HK-2 (cell line): ENCODE measurements at regions not wholly inside any gene's neighbourhood (a gene's known extent, or its start where the extent isn't known, plus 50 kb on each side); places are given as distances from the start of the nearest gene placed in this dataset.

ENCODE experiments used
- DNase-seq: peaks from one replicate; pipeline ENCODE4 v3.0.0-alpha.2; 2018; ENCODE audit not compliant: unreplicated experiment

DNA sequence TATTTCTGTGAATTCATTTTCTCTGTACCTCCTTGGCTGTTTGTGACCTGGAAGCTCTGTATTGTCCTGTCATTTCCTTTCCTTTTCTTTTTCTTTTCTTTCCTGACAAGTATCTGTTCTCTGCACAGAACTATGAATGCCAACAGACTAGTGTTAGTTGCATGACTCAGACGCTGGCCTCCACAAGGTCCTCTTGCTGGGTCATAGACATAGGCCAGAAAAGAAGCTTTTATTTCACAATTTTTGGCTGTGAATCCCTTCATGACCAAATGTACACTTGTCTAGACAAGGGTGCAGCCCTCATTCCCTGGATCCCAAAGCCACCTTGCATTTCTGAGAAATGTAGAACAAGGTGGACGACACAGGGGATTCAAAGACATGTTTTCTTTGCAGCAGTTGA is 104.1 kb upstream of the MTNR1B start:
- no peak for DNase-seq

DNA sequence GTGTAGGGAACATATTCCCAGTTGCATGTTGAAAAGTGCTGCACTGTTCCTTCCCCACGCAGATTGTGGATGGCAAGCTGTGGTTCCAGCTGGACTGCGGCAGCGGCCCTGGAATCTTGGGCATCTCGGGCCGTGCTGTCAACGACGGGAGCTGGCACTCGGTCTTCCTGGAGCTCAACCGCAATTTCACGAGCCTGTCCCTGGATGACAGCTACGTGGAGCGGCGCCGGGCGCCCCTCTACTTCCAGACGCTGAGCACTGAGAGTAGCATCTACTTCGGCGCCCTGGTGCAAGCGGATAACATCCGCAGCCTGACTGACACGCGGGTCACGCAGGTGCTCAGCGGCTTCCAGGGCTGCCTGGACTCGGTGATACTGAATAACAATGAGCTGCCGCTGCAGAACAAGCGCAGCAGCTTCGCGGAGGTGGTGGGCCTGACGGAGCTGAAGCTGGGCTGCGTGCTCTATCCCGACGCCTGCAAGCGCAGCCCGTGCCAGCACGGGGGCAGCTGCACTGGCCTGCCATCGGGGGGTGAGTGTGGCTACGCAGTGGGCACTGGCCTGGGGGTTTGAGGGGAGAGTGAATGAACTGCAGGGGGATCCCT is 102.7 kb upstream of the MTNR1B start:
- DNase-seq: no peak

DNA sequence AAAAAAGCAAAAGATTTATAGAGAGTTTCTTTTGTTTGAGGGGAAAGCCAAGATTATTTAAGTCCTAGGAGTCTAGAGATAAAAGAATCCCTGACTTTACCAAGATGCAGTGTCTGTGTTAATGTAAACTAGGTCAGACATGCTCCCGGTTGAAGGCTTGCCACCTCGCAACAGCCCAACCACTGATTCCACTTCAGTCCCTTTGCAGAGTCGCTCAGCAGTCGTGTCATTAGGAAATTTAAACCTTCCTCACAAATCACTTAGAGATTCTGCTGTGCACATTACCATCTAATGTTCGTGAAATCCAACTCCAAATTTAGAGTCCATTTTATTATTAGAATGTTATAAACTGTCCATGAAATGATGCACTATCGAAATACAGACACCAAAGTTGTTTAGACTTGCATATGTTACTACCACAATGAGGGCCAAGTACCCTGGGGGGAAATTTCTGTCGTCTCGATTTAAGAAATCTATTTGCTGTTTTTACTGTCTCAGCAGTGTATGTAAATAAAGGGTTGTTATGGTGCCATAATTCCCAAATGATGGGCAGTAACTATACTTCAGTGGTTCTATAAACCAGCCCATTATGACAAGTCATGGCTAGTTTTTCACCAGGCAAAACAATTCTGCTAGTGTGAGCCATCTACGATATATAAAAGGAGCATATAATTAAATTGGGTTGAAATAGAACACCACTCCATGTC is 101.4 kb upstream of the MTNR1B start:
- DNase-seq: no peak

DNA sequence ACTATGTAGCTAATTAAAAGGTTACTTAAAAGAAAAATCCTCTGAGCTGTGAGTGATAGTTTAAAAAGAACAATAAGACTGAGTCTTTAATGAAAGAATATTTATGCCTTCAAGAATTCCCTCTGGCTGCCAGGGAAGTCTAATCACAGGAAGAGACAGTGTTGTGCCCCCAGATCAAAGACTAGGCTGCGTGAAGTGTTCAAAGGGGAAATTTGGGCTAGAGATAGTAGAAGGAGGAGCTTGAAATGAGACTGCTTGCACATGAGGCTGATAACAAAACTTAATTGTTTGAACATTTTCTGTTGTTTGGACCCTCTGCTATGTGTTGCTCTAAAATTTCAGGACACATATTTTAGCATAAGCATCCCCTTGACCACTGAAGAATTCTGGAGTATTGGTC is 99.7 kb upstream of the MTNR1B start:
- no peak for DNase-seq

DNA sequence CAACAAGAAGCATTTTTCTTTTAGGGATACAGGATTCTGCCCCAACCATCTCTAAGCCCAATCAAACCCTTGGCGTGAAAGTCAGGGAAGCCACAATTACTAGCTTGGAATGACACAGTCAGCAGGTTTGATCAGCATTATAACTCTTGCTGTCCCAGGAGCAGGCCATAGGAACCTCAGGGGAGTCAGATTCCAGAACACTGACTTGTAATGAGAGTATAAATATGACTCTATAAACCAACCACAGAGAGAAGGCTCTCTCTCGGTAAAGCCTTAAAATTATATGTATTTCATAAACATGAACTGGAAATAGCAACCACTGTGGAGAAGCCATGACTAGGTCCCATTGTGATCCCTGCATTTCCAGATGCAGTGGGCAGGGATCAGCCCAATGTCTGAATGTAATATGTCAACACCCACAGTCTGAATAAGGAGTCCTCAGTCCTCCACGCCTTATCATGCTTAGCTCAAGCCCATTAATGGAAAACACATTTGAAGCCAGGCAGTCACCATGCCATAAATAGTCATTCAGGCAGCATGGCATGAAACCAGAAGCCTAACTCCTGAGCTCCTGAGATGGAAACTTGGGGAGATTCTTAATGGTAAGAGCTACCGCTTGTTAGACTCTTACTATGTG is 99.1 kb upstream of the MTNR1B start:
- no peak for DNase-seq

DNA sequence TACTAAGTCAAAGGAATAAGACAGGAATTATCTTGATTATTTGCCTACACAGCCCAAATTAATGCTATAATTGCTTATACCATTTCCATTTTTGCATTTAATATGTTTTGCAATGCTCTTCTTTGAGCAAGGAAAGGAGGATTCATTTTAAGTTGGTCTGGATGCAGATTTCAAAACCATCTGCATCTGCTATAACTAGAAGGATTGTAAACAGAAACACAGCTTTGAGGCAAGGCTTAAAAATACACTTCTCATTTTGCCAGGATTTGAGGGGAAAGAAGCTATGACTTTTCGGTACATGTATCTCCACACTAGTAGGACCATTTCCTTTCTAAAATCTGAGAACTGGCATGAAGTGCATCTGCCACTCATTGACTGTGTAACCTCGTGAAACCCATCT is 95.9 kb upstream of the MTNR1B start:
- no peak for DNase-seq

DNA sequence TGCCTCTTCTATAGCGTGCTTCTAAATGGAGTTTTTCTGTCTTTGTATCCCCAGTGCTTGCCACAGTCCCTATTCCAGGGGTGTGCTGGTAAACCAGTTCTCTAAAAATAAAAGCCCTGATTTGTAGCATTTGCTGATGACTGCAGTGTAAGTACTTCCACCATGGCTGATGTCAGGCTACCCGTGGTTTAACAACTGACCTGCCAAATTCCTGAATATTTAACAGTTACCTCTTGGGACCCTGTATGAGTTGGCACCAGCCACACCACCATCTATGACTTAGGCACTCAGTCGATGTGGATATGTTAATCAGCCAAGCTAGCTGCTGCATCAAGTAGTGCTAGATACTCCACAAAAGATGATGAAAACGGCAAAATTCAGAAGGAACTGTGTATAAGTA is 94.0 kb upstream of the MTNR1B start:
- no peak for DNase-seq

DNA sequence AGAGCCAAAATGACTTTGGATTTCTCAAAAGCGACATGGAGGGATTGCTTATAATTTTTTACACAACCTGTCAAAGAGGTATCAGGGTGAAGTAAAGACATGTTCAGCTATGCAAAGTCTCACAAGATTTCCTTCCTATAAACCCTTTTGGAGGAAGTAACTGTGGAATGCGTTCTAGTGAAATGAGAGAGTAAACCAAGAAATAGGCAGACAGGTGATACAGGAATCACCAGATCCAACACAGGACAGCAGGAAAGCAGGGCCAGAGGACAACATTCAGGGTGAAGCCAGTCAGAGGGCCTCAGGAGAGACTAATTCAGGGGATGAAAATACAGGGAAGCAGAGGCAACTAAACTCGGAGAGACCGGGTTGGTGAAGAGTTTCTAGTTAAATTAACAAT is 90.4 kb upstream of the MTNR1B start:
- no peak for DNase-seq

DNA sequence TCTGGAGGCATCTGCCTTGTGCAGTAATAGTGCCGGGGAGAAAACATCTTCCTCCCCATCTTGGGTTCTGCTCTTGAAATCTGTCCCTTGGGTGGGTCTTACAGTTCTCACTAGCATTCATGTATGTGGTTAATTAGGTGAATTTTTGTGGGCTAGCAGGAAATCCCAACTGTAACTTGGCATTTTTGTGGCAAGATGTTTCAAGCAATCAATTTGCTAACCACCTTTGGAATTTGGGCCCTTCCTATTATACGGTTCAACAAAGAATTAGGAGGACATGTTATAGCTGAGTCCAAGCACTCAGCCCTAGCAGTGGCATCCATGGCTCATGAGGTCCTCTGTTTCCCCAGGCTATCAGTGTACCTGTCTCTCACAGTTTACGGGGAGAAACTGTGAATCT is 89.1 kb upstream of the MTNR1B start:
- no peak for DNase-seq

DNA sequence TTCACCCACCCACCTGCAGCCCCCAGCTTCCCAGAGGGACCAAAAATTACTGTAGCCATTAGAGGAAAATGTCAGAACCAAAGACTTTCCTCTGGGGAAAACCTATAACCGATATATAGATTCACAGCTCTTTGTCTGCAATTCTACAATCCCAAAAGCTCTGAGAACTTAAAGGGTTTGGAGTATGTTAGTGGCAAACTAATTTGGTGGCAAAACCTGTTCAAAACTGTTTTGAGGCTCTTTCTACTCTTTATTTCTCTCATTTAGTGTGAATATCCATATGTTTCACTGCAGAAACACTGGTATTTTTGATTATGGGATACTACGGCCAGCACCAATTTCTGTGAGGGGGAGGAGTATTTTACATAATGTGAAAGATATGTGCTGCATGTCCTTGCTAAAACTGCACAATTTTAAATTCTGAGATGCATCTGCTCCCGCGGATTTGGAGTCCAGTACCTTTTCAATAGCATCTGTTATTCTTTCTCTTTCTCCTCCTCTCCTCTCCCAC is 87.5 kb upstream of the MTNR1B start:
- DNase-seq: no peak

DNA sequence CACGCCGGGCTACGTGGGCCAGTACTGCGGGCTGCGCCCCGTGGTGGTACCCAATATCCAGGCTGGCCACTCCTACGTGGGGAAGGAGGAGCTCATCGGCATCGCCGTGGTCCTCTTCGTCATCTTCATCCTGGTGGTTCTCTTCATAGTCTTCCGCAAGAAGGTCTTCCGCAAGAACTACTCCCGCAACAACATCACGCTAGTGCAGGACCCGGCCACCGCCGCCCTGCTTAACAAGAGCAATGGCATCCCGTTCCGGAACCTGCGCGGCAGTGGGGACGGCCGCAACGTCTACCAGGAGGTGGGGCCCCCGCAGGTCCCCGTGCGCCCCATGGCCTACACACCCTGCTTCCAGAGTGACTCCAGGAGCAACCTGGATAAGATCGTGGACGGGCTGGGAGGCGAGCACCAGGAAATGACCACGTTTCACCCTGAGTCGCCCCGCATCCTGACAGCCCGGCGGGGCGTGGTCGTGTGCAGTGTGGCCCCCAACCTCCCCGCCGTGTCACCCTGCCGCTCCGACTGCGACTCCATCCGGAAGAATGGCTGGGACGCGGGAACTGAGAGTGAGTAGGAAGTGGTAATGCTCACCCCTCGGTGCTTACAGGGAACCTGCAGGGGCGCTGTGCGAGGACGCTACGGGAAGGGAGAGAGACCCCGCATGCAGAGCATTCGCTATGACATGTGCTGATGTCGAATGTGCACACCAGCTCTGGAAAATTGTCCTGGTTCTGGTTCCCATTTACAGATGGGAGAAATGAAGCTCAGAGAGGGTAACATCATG is 86.4 kb upstream of the MTNR1B start:
- no peak for DNase-seq

DNA sequence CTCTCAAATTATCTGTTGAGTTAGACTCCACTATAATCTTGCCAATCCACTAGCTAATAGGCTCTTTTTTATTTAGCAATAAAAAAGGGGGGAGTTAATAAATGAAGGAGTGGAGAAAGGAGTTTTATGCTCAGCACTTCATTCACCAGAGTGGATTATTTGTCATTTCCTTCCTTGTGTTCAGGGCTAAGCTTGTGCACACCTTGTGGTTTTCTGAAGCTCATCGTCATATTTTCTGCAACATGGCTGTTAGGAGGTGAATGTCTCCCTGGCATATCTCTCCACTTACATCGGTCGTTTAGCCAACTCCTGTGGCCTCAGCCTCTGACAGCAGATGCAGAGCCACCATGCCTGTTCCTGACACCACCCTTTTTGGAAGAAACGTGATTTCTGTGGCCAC is 83.9 kb upstream of the MTNR1B start:
- no peak for DNase-seq

DNA sequence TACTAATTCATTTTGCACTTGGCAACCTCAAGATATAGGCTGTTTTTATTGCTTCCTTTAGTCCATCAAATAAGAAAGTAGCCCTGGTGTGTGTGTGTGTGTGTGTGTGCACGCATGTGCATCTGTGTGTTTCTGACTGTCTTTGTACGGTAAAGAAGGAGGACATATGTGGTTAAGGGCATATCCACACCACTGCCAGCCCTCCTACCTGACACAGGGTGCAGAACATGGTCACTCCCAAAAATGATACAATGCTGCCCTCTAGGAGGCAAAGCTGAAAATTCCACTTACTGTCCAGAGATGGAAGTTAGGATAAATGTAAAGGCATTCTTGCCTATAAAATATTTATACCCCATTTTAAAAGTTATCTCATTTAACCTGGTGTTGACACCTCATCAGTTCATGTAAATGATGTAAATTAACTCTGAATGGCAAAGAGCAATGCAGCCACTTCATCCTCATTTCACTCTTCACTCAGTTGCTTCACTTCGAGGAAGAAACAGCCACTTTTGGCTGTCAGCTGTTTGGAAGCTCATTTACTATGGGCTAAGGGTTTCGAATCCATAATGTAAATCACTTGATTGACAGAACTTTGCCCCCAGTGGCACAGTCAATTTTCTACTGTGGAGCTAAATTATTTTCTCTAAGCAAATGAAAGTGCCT is 83.1 kb upstream of the MTNR1B start:
- peak; percentile 10 for DNase-seq

DNA sequence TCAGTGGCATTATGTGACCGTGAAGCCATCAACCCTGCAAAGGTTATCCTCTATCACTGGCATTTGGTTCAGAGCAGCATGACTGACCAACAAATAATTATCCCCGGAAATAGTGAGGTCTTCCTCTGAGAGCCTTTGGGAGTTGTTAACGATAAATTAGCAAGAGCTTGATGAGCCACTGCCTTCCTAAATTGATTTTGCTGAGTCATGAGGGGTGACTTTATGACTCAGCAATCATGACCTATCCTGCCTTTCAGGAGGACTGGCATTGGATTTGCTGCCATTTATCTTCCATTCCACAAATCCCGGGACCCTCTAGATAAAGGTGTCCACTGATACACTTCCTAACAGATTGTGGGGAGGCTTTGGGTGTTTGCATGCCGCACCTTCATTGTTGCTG is 80.8 kb upstream of the MTNR1B start:
- no peak for DNase-seq

DNA sequence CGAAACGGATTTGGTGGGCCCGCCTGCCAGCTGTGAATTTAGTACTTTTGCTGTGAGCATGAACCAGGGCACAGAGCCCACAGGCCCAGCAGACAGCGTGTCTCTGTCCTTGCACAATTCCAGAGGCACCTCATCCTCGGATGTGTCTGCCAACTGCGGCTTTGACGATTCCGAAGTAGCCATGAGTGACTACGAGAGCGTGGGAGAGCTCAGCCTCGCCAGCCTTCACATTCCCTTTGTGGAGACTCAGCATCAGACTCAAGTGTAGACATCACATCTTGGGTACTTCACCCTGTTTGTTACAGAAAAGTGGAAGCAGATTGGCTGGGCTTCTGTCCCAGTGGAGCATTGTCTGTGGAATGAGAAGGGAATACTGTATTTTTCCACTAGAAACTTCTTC is 78.6 kb upstream of the MTNR1B start:
- DNase-seq: no peak

DNA sequence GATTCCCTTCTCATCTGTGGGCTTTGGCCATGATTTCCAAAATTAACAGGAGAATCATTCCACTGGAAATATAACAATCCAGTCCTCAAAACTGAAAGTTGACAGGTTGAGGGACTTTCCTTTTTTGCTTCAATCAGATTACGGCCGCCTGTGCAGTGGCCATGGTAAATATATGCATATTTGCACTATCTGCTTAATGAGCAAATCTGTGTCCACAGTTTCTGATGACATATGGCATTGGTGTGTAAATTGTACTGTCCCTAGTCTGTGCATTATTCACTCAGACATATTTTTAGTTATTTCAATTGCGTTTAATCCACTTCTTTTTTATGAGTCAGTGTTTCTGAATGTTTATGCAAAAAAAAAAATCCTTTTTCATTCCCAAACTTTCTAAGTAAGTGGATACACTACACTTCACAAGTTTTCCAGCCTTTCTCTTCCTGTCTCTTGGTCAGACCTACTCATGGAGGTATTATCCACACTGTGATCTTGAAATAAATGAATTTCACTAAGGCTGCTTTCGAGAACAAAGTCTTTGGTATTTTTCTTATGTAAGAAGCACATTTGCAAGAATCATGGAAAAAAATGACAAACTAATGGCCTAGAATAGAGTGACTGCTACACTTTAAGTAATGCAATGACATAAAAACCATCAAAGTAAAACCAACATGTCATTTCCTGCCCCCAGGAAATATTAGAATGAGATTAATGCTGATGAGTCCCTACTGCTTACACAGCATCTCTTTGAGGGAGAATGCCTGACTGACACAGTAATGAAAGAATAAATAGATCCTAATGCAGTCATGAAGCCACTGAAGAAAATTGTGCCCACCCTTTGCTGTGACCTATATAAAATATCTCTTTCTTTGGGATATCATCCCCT is 76.4 kb upstream of the MTNR1B start:
- DNase-seq: no peak

DNA sequence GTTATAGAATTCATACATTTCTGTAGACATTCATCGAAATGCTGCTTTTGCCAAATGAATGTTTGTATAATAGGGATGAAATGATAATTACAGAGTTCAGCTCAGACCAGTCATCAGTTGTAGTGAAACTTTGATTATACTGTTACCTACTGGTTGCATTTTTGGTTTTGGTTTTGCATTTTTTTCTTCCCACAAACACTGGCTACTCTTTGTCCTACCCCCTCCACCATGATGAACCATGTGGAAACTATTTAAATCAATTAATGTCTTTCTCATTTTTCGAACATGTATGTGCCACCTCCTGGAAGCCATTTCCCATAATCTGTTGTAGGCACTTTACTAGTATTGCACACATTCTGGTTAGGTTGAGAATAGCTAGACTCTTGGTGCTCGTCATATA is 75.3 kb upstream of the MTNR1B start:
- DNase-seq: no peak

DNA sequence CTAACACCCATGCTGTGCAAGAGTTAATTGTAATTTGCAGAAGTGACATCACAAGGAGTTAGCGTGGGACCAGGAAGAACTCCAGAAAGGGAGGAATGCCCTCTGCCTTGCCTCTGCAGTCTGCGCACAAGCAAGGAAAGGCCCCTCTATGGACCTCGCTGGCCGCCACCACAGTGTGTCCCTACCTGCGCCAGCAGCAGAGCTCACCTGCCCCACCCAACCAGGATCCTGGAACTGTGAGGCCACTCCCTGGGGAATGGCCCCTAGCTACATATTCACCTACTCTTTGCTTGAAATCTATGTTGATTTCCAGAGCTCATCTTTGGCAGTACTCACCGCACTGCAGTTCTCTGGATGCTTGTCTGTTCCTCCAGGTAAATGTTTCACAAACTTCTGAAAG is 72.0 kb upstream of the MTNR1B start:
- DNase-seq: no peak

DNA sequence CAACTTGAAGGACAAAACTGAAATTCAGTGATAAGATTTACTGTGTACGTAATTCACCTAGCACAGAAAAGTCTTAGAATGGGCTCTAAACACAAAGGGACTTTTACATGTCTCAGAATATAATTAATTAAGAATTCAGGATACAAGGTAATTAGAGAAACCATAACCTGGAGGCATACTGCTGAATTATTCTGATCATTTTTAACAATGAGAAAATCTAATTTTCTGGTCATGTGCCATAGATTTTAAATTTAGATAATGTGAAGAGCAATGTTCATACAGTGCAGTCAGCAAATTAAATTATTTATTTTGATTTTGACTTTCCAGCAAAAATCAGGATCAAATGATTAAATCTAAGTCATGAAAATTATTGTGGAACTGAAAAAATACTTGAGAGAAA is 67.0 kb upstream of the MTNR1B start:
- no peak for DNase-seq

DNA sequence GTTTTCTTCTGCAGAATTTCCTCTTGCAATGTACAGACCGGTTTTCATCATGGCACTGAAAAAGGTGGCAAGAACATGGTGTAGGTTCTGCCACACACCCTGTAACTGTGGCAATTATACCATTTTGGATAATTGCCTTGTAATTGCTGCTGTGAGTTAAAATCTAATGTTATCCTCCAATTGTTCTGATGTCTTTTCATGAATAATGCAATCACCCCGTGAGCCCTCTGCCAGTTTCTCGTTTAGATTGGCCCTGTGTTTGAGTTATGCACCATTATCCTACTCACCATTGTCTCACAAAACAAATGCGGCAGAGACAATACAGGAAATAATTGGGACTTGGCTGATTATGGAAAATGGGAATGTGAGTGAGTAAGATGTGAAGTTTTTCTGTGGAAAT is 61.8 kb upstream of the MTNR1B start:
- no peak for DNase-seq

DNA sequence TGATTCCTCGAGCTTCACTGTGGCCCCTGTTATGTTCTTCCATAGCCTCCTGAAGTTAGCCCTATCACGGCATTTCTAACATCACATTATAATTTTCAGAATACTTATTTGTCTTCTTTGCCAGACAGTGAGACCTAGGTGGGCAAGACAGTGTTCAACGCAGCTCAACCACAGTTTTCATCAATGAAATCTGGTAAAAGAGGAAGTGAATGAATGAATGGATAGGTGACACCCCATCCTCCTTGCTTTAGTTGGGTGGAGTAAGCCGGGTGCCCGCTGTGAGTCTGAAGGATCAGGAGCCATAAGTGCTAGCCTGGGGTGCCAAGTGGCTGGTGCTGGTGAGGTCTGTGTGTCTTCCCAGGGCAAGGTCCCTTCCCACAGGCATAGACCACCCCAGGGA is 60.2 kb upstream of the MTNR1B start:
- DNase-seq: no peak
